K562 (cell line): ENCODE measurements at regions not wholly inside any gene's neighbourhood (a gene's known extent, or its start where the extent isn't known, plus 50 kb on each side); places are given as distances from the start of the nearest gene placed in this dataset.
"Not testable (repeated sequence)": the region's sequence is repeated elsewhere in the genome, so short reads cannot be mapped to it uniquely, and the experiment has no call there.

Experiments used
- ATAC-seq: fragments of 200-7000 bp; cut with Tn5 transposase; 3 replicates; pipeline ENCODE4 v1.9.1; 2020; ENCODE audit warnings: moderate library complexity
- BruUV-seq: library from RNA; stranded (reverse); fragments of 400-500 nt; replicated peaks from 2 replicates; lab custom pipeline; 2021; lab: Mats Ljungman, UMichigan
- CTCF ChIA-PET: fragments of 300-600 bp; formaldehyde crosslinking; extraction: SDS; loops from one replicate; lab custom pipeline; 2021; ENCODE audit warnings: low intra/inter-chr PET ratio; lab: Yijun Ruan, JAX
- POLR2A ChIA-PET: fragments of 300-600, 350-650 bp; sonication (Branson Sonifier 250); formaldehyde crosslinking; extraction: SDS; loops from one replicate; lab custom pipeline; 2021; ENCODE audit warnings: antibody characterized with exemption, inconsistent platforms; lab: Yijun Ruan, JAX
- DNase-seq, 4 experiments: peaks; one replicate each; pipeline versions ENCODE4 v3.0.0 to v3.0.0-alpha.2; 2011 to 2018; ENCODE audit warnings: low spot score in 3 of 4, mixed read lengths in 3 of 4; ENCODE audit errors: extremely low read depth in 1 of 4
- FAIRE-seq: peaks from 2 replicates; lab custom pipeline; 2011; peaks lifted over from hg19 to GRCh38; lab: Jason Lieb, UNC
- H2AFZ ChIP-seq: 2 replicates; pipeline ENCODE4 v1.6.0; 2011; ENCODE audit warnings: low read depth, low read length, control low read depth, inconsistent platforms
- H3K27ac ChIP-seq: fragments of 200-600 bp; 3 replicates; pipeline ENCODE4 v1.8.0; 2011; ENCODE audit warnings: low read depth, mild to moderate bottlenecking, control low read depth, inconsistent platforms, low read length, moderate library complexity, mixed read lengths; ENCODE audit errors: extremely low read depth
- H3K27me3 ChIP-seq, 2 experiments: fragments of 300-600 bp in 1 of 2; 2 replicates in 1 of 2; 3 replicates in 1 of 2; pipeline versions ENCODE4 v1.6.0 to v1.8.0; 2011; ENCODE audit warnings: inconsistent platforms in 2 of 2, low read length in 2 of 2, mild to moderate bottlenecking in 1 of 2, mixed read lengths in 1 of 2, moderate library complexity in 1 of 2; ENCODE audit not compliant: control insufficient read depth in 2 of 2, insufficient read depth in 2 of 2
- H3K36me3 ChIP-seq: fragments of 300-600 bp; 3 replicates; pipeline ENCODE4 v1.8.0; 2011; ENCODE audit warnings: mild to moderate bottlenecking, low read length, inconsistent platforms; ENCODE audit not compliant: control insufficient read depth, insufficient read depth
- H3K4me1 ChIP-seq, 2 experiments: fragments of 200-600 bp in 1 of 2; replicated peaks in 1 of 2; 2 replicates in 1 of 2; 3 replicates in 1 of 2; pipeline versions ENCODE4 v1.5.1 to v1.8.0; 2011; ENCODE audit warnings: inconsistent platforms in 2 of 2, low read length in 2 of 2, mild to moderate bottlenecking in 1 of 2, mixed read lengths in 1 of 2, moderate library complexity in 1 of 2; ENCODE audit not compliant: control insufficient read depth in 2 of 2, insufficient read depth in 2 of 2
- H3K4me2 ChIP-seq: 2 replicates; pipeline ENCODE4 v1.6.1; 2011; ENCODE audit warnings: low read length, control low read depth, inconsistent platforms, mixed read lengths; ENCODE audit not compliant: insufficient read depth
- H3K4me3 ChIP-seq: fragments of 200-600 bp; sonication (generic), shearing (Covaris generic); 2 replicates; pipeline ENCODE4 v1.5.1; 2016; ENCODE audit warnings: control low read depth, inconsistent platforms
- H3K79me2 ChIP-seq: fragments of 200-600 bp; 3 replicates; pipeline ENCODE4 v1.8.0; 2011; ENCODE audit warnings: low read length, inconsistent platforms; ENCODE audit not compliant: control insufficient read depth, insufficient read depth
- H3K9ac ChIP-seq, 2 experiments: 2 replicates each; pipeline versions ENCODE4 v1.6.0 to v1.6.1; 2011; ENCODE audit warnings: low read depth in 2 of 2, low read length in 2 of 2, control low read depth in 1 of 2, inconsistent platforms in 1 of 2, mild to moderate bottlenecking in 1 of 2, mixed read lengths in 1 of 2; ENCODE audit not compliant: insufficient read depth in 1 of 2
- H3K9me1 ChIP-seq: one replicate; pipeline ENCODE4 v1.6.0; 2011; ENCODE audit warnings: inconsistent platforms, mild to moderate bottlenecking, low read length, moderate library complexity; ENCODE audit not compliant: control insufficient read depth, insufficient read depth
- H3K9me3 ChIP-seq: replicated peaks from 2 replicates; pipeline ENCODE4 v1.5.1; 2011; ENCODE audit warnings: low read depth, low read length, inconsistent platforms; ENCODE audit not compliant: control insufficient read depth, insufficient read depth
- H4K20me1 ChIP-seq: replicated peaks from 2 replicates; pipeline ENCODE4 v1.6.1; 2011; ENCODE audit warnings: low read length, inconsistent platforms, mixed read lengths; ENCODE audit not compliant: control insufficient read depth, insufficient read depth
- SMC3 ChIP-seq: conservative IDR thresholded peaks from 2 replicates; pipeline ENCODE4 v1.6.1; 2011; ENCODE audit warnings: low read depth, low read length, improper control_type of control experiment; ENCODE audit not compliant: insufficient read depth
- SRF ChIP-seq, 2 experiments: fragments of 250-450, 450-650 bp in 1 of 2; sonication (Bioruptor Pico) in 1 of 2; sonication (generic) in 1 of 2; formaldehyde crosslinking; IDR thresholded peaks; 2 replicates each; pipeline versions ENCODE4 v1.5.0 to v1.5.1; 2020 to 2022; ENCODE audit warnings: mild to moderate bottlenecking in 1 of 2, missing genetic modification reagents in 1 of 2
- ZNF408 ChIP-seq: fragments of 250-450 bp; sonication (Bioruptor Pico); IDR thresholded peaks from 2 replicates; pipeline ENCODE4 v1.4.0; 2020; ENCODE audit warnings: low read depth, mild to moderate bottlenecking, moderate library complexity
- ZNF717 ChIP-seq: fragments of 250-450 bp; sonication (Bioruptor Pico); IDR thresholded peaks from 2 replicates; pipeline ENCODE4 v1.5.0; 2021
- WGBS: fragments of 100-300 bp; shearing (Covaris generic); methylation state at CpG from one replicate; pipeline ENCODE4 v1.1.6; 2016; ENCODE audit warnings: low coverage, mixed read lengths; ENCODE audit not compliant: insufficient coverage; ENCODE audit errors: missing lambda C conversion rate; 5-methylcytosine and 5-hydroxymethylcytosine counted together
- in situ Hi-C: fragments of 300-500 bp; cut with MboI; formaldehyde crosslinking; loops from 4 replicates; pipeline ENCODE4 v1.15.0; 2018; ENCODE audit warnings: inconsistent platforms, mixed read lengths
- intact Hi-C: fragments of 100-400 bp; cut with micrococcal nuclease; formaldehyde crosslinking; loops from 2 replicates; pipeline ENCODE4 v1.14.2; 2022

DNA sequence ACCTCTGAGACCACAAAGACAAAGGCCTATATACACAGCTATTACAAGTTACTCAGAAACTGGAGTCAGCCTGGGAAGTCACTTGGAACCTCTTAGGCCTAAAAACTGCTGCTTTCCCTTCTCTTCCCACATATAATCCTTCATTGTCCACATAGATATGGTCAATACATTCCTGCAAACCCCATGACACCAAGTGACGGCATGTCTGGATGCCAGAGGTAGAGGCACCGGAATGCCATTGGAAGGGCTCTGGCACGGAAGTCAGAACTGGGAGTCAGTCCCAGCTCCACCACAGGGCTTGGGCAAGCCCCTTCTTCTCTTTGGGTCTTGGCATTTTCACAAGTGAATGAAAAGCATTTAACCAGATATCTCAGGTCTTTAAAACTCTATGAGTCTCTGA, 204.7 kb downstream of the MATN1 start:
- no peaks in the 10 kb centered on the region for H3K36me3 ChIP-seq
- no peaks in the 10 kb centered on the region for H3K9me1 ChIP-seq
- FAIRE-seq (no peak), ATAC-seq (no peak), DNase-seq (no peak)
- in situ Hi-C loops = loop anchor here (5.0 kb wide), 1 partner anchor 836 kb away; no protein-coding TSS in a partner anchor
- H3K27ac ChIP-seq = no peak overlapping the region
- POLR2A ChIA-PET = no interaction called here
- intact Hi-C loops = no loop called here
- H3K4me2 ChIP-seq = no peak overlapping the region
- H2AFZ ChIP-seq = no peak overlapping the region
- 0% methylated on average over 3 of the region's 3 CpGs for WGBS
- CTCF ChIA-PET = no interaction called here
- no peaks in the 10 kb centered on the region for H3K4me1 ChIP-seq
- H3K79me2 ChIP-seq = no peaks in the 10 kb centered on the region
- peaks cover 0 to 18% of the 10 kb centered on the region in 2 experiments; a peak in 2 of 5 replicates for H3K27me3 ChIP-seq
- H4K20me1 ChIP-seq = peaks cover 4% of the 10 kb centered on the region; the same call in 1 of the 2 replicates
- TF ChIP-seq ZNF408 (CRISPR knock-in tag) = no peak
- no TSS peak for BruUV-seq
- no peak overlapping the region for H3K9ac ChIP-seq
- no peak overlapping the region for H3K4me3 ChIP-seq
- no peaks in the 10 kb centered on the region for H3K9me3 ChIP-seq

DNA sequence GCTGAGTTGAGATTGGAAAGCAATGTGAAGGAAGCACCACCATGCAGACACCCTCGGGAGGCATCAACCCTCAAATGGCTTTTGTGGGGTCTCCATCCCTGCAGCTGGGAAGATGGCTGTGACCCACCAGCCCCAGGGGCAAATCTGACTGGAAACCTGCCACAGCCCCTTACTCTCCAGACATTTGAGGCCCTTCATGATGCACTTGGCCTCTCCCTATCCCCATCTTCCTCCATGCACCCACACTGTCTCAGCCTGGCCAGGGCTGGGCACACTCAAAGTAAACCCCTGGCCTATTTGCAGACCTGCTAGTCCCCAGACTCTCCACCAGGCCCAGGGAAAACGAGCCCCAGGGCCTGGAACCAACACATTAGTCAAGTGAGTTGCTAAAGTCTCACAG, 205.2 kb downstream of the MATN1 start:
- BruUV-seq = no TSS peak
- Histone ChIP-seq H3K9ac (no peak overlapping the region), H3K27me3 (peaks cover 0 to 18% of the 10 kb centered on the region in 2 experiments; a peak in 2 of 5 replicates), H3K36me3 (no peaks in the 10 kb centered on the region), H3K4me2 (no peak overlapping the region), H2AFZ (no peak overlapping the region), H3K9me1 (no peaks in the 10 kb centered on the region), H3K4me1 (no peaks in the 10 kb centered on the region), H3K27ac (no peak overlapping the region), H3K9me3 (no peaks in the 10 kb centered on the region), H3K79me2 (no peaks in the 10 kb centered on the region), H4K20me1 (peaks cover 4% of the 10 kb centered on the region; the same call in 1 of the 2 replicates), H3K4me3 (no peak overlapping the region)
- DNase-seq = no peak
- no peak for FAIRE-seq
- TF ChIP-seq SRF (CRISPR knock-in tag; IDR thresholded peaks at IDR 0.05) (no peak), SMC3 (no peak), ZNF717 (CRISPR knock-in tag) (no peak)
- no peak for ATAC-seq
- in situ Hi-C loops = loop anchor here (5.0 kb wide), 1 partner anchor 836 kb away; no protein-coding TSS in a partner anchor
- intact Hi-C loops = no loop called here
- POLR2A ChIA-PET = no interaction called here
- WGBS = 3% methylated on average over 2 of the region's 2 CpGs
- CTCF ChIA-PET = no interaction called here

DNA sequence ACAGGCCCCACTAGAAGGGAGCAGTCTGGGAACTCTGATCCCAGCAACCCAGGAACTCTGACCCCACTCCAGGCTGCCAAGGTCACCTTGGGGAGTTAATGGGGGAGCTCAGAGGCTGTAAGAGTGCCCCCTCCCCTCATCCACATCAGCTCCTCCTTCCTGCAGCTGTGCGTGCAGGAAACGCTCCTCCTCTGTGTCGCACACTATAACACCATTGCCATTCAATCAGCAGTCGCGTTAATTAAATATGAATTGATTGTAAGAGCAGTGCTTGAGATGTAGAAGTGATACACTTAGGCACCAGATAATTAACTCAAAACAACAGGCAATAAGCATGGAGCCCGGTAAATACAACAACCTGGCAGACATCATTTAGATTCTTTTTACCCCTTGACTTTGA, 205.7 kb downstream of the MATN1 start:
- H4K20me1 ChIP-seq, H2AFZ ChIP-seq, CTCF ChIA-PET, intact Hi-C loops, DNase-seq, H3K4me1 ChIP-seq, ATAC-seq, H3K4me3 ChIP-seq, H3K4me2 ChIP-seq, POLR2A ChIA-PET, H3K79me2 ChIP-seq, H3K9me3 ChIP-seq, H3K36me3 ChIP-seq, H3K27ac ChIP-seq, FAIRE-seq, H3K9me1 ChIP-seq, H3K9ac ChIP-seq, BruUV-seq: not testable (repeated sequence)
- 3% methylated on average over 6 of the region's 6 CpGs for WGBS
- peaks cover 0 to 18% of the 10 kb centered on the region in 2 experiments; a peak in 2 of 5 replicates for H3K27me3 ChIP-seq
- in situ Hi-C loops = loop anchor here (5.0 kb wide), 1 partner anchor 835 kb away; no protein-coding TSS in a partner anchor
